B cell (primary cell): ENCODE measurements at regions not wholly inside any gene's neighbourhood (a gene's known extent, or its start where the extent isn't known, plus 50 kb on each side); places are given as distances from the start of the nearest gene placed in this dataset.

Experiments used
- EZH2 ChIP-seq: IDR thresholded peaks from 2 replicates; pipeline ENCODE4 v1.6.1; 2012; ENCODE audit warnings: borderline replicate concordance, low read depth, mild to moderate bottlenecking, moderate library complexity, low read length; ENCODE audit not compliant: insufficient read depth, poor library complexity, severe bottlenecking
- TF ChIP-seq, protein P1 (sequence below): fragments of 200-600 bp; IDR thresholded peaks from one replicate; pipeline ENCODE4 v1.8.0; 2022; ENCODE audit warnings: antibody characterized with exemption, mild to moderate bottlenecking

DNA sequence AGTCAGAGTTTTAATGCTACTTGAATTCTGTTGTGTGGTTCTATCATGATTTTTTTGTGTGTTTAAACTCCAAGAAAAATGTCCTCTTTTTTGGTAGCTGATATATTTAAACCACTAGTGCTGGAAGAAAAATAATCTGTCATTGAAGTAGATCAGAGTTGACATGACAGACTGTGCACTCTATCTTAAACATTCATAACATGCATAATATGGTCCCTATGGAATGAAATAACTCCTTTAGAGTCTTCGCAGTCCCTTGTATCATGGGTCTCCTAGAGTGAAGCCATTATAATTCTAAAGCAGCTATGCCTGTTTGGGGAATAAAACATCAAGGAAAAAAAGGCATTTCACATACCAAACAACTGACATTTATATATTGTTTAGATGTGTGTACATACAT lies 282.7 kb upstream of the CITED2 start:
- TF ChIP-seq, protein P1, sequence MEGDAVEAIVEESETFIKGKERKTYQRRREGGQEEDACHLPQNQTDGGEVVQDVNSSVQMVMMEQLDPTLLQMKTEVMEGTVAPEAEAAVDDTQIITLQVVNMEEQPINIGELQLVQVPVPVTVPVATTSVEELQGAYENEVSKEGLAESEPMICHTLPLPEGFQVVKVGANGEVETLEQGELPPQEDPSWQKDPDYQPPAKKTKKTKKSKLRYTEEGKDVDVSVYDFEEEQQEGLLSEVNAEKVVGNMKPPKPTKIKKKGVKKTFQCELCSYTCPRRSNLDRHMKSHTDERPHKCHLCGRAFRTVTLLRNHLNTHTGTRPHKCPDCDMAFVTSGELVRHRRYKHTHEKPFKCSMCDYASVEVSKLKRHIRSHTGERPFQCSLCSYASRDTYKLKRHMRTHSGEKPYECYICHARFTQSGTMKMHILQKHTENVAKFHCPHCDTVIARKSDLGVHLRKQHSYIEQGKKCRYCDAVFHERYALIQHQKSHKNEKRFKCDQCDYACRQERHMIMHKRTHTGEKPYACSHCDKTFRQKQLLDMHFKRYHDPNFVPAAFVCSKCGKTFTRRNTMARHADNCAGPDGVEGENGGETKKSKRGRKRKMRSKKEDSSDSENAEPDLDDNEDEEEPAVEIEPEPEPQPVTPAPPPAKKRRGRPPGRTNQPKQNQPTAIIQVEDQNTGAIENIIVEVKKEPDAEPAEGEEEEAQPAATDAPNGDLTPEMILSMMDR = no peak
- TF ChIP-seq EZH2 = no peak
